GM12878 (cell line): ENCODE measurements at regions not wholly inside any gene's neighbourhood (a gene's known extent, or its start where the extent isn't known, plus 50 kb on each side); places are given as distances from the start of the nearest gene placed in this dataset.

ENCODE experiments used
- BCL3 ChIP-seq: IDR thresholded peaks from 2 replicates; pipeline ENCODE4 v1.6.1; 2011; ENCODE audit warnings: borderline replicate concordance, low read depth, mild to moderate bottlenecking, moderate library complexity, low read length; ENCODE audit not compliant: insufficient read depth, poor library complexity, severe bottlenecking
- CEBPB ChIP-seq, 2 experiments: fragments of 150-350 bp in 1 of 2; IDR thresholded peaks; 2 replicates each; pipeline ENCODE4 v1.6.1; 2012 to 2014; ENCODE audit warnings: low read depth in 2 of 2, low read length in 2 of 2, borderline replicate concordance in 1 of 2, inconsistent platforms in 1 of 2
- CREM ChIP-seq: IDR thresholded peaks from 2 replicates; pipeline ENCODE4 v1.6.1; 2014; ENCODE audit warnings: antibody characterized with exemption, low read depth
- CTCF ChIP-seq, 3 experiments: IDR thresholded peaks in 2 of 3; conservative IDR thresholded peaks in 1 of 3; 2 replicates each; pipeline ENCODE4 v1.5.1; 2011; ENCODE audit warnings: low read depth in 3 of 3, low read length in 3 of 3, mild to moderate bottlenecking in 3 of 3, control low read depth in 2 of 3, moderate library complexity in 2 of 3, inconsistent platforms in 1 of 3, mixed read lengths in 1 of 3; ENCODE audit not compliant: control insufficient read depth in 2 of 3, insufficient read depth in 1 of 3; ENCODE audit errors: extremely low read depth in 1 of 3
- MEF2B ChIP-seq: fragments of 450-650 bp; IDR thresholded peaks from 2 replicates; pipeline ENCODE4 v1.6.1; 2018; ENCODE audit warnings: mild to moderate bottlenecking, moderate library complexity; ENCODE audit not compliant: partially characterized antibody, poor library complexity, severe bottlenecking
- RCOR1 ChIP-seq: conservative IDR thresholded peaks from 2 replicates; pipeline ENCODE4 v1.6.1; 2012; ENCODE audit warnings: low read depth, low read length, improper control_type of control experiment
- SPI1 ChIP-seq: IDR thresholded peaks from 2 replicates; pipeline ENCODE4 v1.6.1; 2011; ENCODE audit warnings: low read depth, mild to moderate bottlenecking, low read length, moderate library complexity, borderline replicate concordance; ENCODE audit not compliant: insufficient read depth
- ZNF274 ChIP-seq: IDR thresholded peaks from one replicate; pipeline ENCODE4 v1.8.0; 2011; ENCODE audit not compliant: insufficient read length, insufficient read depth
- TF ChIP-seq, protein P1 (sequence below): IDR thresholded peaks from 2 replicates; pipeline ENCODE4 v1.6.1; 2012; ENCODE audit warnings: low read depth, low read length, improper control_type of control experiment

DNA sequence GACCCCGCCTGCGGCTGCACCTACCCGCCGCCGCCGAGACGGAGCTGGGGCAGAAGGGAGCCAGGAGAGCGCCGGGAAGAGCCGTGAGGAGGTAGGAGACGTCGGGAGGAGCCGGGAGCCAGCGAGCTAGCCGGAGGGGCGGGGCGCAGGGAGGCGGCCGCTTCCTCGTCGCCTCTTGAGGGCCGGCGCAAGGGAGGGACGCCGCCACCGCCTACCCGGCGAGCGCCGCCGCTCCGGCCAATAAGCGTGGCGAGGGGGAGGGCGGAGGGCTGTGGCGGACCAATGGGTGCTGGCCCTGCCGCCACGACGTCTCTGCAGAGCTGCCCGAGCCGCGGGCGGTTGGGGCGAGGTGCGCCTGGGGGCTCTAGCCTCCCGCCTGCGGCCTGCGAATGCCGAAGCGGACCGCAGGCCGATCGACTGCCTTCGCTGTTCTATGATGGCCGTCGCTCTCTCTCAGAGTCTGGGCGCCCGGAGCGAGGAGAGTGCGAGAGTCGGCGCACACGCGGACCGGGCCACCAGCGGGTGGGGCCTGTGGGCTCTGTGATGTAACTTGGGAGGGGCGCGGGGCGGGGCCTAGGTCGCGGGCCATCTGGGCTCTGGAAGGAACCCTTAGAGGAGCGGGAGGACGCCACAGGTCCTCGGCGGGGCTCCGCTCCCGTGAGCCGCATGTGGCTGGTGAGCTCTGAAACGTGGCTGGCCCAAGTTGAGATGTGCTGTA lies 72.7 kb upstream of the MAP4 start:
- TF ChIP-seq, protein P1, sequence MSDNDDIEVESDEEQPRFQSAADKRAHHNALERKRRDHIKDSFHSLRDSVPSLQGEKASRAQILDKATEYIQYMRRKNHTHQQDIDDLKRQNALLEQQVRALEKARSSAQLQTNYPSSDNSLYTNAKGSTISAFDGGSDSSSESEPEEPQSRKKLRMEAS: no peak; the same call in 1 of the 2 replicates
- no peak for TF ChIP-seq CTCF (IDR thresholded peaks at IDR 0.05 in 2 of 3, conservative IDR thresholded peaks at IDR 0.05 in 1 of 3; ENCODE audit: control insufficient read depth in 2 of 3, extremely low read depth in 1 of 3, insufficient read depth in 1 of 3, low read depth in 3 of 3, low read length in 3 of 3)
- no peak for TF ChIP-seq MEF2B
- TF ChIP-seq RCOR1: no peak
- TF ChIP-seq ZNF274: no peak
- TF ChIP-seq SPI1: 0 out of 2 replicates have a peak, but pooled peaks have one; percentile 7
- peak; percentile 68 for TF ChIP-seq CREM
- no peak for TF ChIP-seq BCL3
- TF ChIP-seq CEBPB (IDR thresholded peaks at IDR 0.05; ENCODE audit: borderline replicate concordance in 1 of 2, low read depth in 2 of 2, low read length in 2 of 2): no peak
